ENCODE measurements at regions not wholly inside any gene's neighbourhood (a gene's known extent, or its start where the extent isn't known, plus 50 kb on each side); places are given as distances from the start of the nearest gene placed in this dataset.

DNA sequence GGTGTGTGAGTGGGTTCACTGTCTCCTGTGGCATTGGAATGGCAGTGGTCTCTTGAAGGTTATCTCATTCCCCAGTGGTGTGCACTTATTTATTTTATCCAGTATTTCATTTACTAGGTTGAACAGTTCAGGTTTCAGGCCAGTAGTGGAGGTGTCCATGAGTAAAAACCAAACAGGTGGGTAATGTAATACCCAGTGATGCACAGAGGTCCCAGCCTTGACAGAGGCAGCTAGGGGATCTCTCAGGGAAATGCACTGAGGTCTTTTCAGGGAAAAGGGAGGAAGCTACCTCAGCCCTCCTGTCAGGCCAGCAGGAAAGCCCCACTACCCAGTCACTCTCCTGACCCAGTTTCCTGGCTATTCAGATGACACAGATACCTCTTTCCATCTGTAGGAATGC is 403.6 kb downstream of the UTRN start:
- H3K4me3 Mint-ChIP-seq = no peak overlapping the region
- TF ChIP-seq, protein P1, sequence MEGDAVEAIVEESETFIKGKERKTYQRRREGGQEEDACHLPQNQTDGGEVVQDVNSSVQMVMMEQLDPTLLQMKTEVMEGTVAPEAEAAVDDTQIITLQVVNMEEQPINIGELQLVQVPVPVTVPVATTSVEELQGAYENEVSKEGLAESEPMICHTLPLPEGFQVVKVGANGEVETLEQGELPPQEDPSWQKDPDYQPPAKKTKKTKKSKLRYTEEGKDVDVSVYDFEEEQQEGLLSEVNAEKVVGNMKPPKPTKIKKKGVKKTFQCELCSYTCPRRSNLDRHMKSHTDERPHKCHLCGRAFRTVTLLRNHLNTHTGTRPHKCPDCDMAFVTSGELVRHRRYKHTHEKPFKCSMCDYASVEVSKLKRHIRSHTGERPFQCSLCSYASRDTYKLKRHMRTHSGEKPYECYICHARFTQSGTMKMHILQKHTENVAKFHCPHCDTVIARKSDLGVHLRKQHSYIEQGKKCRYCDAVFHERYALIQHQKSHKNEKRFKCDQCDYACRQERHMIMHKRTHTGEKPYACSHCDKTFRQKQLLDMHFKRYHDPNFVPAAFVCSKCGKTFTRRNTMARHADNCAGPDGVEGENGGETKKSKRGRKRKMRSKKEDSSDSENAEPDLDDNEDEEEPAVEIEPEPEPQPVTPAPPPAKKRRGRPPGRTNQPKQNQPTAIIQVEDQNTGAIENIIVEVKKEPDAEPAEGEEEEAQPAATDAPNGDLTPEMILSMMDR (IDR thresholded peaks at IDR 0.05) = no peak
- peaks cover 20% of the 10 kb centered on the region for H3K9me3 Mint-ChIP-seq
- intact Hi-C loops (cut with DNase I, micrococcal nuclease) = no loop called here
- H3K27me3 ChIP-seq (ENCODE audit: control insufficient read depth in 1 of 2, insufficient read depth in 2 of 2, low read length in 2 of 2) = no peaks in the 10 kb centered on the region
- ATAC-seq (ENCODE audit: poor library complexity) (no peak), DNase-seq (no peak)
- ChIA-PET POLR2A (no interaction called here), CTCF (no interaction called here)
- no peaks in the 10 kb centered on the region for H3K4me1 ChIP-seq (ENCODE audit: insufficient read depth, low read length)
- peaks cover 4 to 16% of the 10 kb centered on the region in 2 experiments for H3K9me3 ChIP-seq (ENCODE audit: control insufficient read depth in 1 of 2, insufficient read depth in 1 of 2, low read length in 2 of 2)
- no peak overlapping the region for H3K27ac Mint-ChIP-seq
- no peaks in the 10 kb centered on the region for H3K27me3 Mint-ChIP-seq
- H3K36me3 ChIP-seq (ENCODE audit: insufficient read depth, low read length) = peaks cover 28% of the 10 kb centered on the region
- no peak overlapping the region for H3K27ac ChIP-seq (ENCODE audit: low read depth in 1 of 2, low read length in 2 of 2)
- H3K4me1 Mint-ChIP-seq (ENCODE audit: low read depth) = peaks cover 12% of the 10 kb centered on the region
- H3K36me3 Mint-ChIP-seq (ENCODE audit: low read depth) = peaks cover 99% of the 10 kb centered on the region
- no peak overlapping the region for H3K4me3 ChIP-seq (ENCODE audit: low read length)

DNA sequence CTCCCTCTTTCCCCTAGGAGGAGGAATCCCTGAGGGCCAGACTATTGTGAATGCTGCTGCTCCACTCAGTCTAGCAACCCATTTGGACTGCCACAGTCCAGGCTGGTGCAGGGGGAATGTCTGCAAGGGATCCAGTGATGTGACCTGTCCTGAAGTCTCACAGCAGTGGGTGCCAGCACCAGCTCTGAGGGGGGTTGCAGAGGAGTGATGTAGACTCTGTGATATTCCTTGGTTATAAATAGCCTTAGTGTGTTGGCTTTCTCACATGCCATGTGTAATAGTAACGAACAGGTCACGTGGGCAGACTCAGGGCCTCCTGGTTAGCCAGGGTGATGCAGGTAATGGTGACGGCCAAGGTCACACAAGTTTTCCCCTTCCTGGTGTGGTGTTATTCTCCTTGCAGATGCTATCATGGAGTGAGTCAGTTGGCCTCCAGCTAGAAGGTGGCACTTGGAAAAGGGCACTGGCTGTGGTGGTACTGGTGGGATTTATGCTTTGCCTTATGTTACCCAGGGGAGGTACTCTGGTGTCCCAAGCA is 404.4 kb downstream of the UTRN start:
- Histone ChIP-seq H3K27ac (ENCODE audit: low read depth in 1 of 2, low read length in 2 of 2) (no peak overlapping the region), H3K27me3 (ENCODE audit: control insufficient read depth in 1 of 2, insufficient read depth in 2 of 2, low read length in 2 of 2) (no peaks in the 10 kb centered on the region), H3K36me3 (ENCODE audit: insufficient read depth, low read length) (peaks cover 25% of the 10 kb centered on the region), H3K4me3 (ENCODE audit: low read length) (no peak overlapping the region), H3K4me1 (ENCODE audit: insufficient read depth, low read length) (no peaks in the 10 kb centered on the region), H3K9me3 (ENCODE audit: control insufficient read depth in 1 of 2, insufficient read depth in 1 of 2, low read length in 2 of 2) (peaks cover 4 to 16% of the 10 kb centered on the region in 2 experiments)
- Mint-ChIP-seq H3K27me3 (no peaks in the 10 kb centered on the region), H3K27ac (no peak overlapping the region), H3K36me3 (ENCODE audit: low read depth) (peaks cover 97% of the 10 kb centered on the region), H3K4me1 (ENCODE audit: low read depth) (peaks cover 21% of the 10 kb centered on the region), H3K9me3 (peaks cover 20% of the 10 kb centered on the region), H3K4me3 (no peak overlapping the region)
- TF ChIP-seq, protein P1 (IDR thresholded peaks at IDR 0.05) = no peak
- intact Hi-C loops (cut with DNase I, micrococcal nuclease) = no loop called here
- DNase-seq (no peak), ATAC-seq (ENCODE audit: poor library complexity) (no peak)
- CTCF ChIA-PET = no interaction called here
- POLR2A ChIA-PET = no interaction called here

DNA sequence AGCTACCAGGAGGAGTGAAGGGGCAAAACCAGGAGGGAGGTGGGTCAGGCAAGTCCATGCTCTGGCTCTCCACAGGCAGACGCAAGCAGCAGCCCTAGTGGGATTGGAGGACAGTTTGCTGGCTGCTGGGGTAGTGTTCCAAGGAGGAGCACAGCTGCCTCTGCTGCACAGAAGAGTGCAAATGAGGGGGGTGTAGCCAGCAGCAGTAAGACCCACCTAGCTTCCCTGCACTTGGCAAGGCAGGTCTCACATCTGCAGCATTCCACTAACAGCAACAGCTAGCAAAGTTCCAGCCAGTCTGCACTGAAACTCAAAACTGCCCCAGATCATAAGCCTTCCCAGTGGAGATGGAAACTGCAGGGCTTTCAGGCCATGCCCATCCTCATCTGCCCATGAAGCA is 405.0 kb downstream of the UTRN start:
- peaks cover 23% of the 10 kb centered on the region for H3K36me3 ChIP-seq (ENCODE audit: insufficient read depth, low read length)
- Mint-ChIP-seq H3K27ac (no peak overlapping the region), H3K4me1 (ENCODE audit: low read depth) (peaks cover 24% of the 10 kb centered on the region), H3K36me3 (ENCODE audit: low read depth) (peaks cover 96% of the 10 kb centered on the region), H3K9me3 (peaks cover 18% of the 10 kb centered on the region), H3K27me3 (no peaks in the 10 kb centered on the region), H3K4me3 (no peak overlapping the region)
- H3K27me3 ChIP-seq (ENCODE audit: control insufficient read depth in 1 of 2, insufficient read depth in 2 of 2, low read length in 2 of 2) = no peaks in the 10 kb centered on the region
- TF ChIP-seq, protein P1 (IDR thresholded peaks at IDR 0.05) = no peak
- POLR2A ChIA-PET = no interaction called here
- DNase-seq (no peak), ATAC-seq (ENCODE audit: poor library complexity) (no peak)
- no peak overlapping the region for H3K4me3 ChIP-seq (ENCODE audit: low read length)
- no peak overlapping the region for H3K27ac ChIP-seq (ENCODE audit: low read depth in 1 of 2, low read length in 2 of 2)
- CTCF ChIA-PET = no interaction called here
- intact Hi-C loops (cut with DNase I, micrococcal nuclease) = no loop called here
- peaks cover 4 to 16% of the 10 kb centered on the region in 2 experiments for H3K9me3 ChIP-seq (ENCODE audit: control insufficient read depth in 1 of 2, insufficient read depth in 1 of 2, low read length in 2 of 2)
- H3K4me1 ChIP-seq (ENCODE audit: insufficient read depth, low read length) = no peaks in the 10 kb centered on the region

Data from CD4-positive, alpha-beta T cell (primary cell).